ENCODE measurements at regions not wholly inside any gene's neighbourhood (a gene's known extent, or its start where the extent isn't known, plus 50 kb on each side); places are given as distances from the start of the nearest gene placed in this dataset.

DNA sequence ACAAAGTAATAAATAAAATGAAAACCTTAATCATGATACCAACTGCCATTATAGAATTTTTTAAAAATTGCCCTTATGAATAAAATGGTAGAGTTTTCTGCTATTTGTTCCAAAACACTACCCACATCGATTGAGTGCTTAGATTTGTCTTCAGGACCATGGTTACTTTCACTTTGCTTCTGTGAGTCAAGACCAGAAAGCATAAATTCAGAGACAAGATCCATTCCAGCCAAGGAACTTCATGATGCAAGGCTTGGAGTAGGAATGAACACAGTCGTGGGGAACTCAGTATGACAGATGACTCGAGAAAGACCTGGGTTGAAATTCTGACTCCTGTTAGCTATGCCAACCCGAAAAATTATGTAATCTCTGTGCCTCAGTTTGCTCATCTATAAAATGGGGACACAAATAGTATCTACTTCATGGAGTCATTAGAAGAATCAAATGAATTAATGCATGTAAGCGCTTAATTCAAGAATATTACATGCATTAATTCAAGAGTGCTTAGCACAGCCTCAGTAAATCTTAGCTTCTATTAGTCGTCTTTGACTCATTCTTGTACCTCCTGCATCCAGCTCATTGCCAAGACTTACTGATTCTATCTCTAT is 72.5 kb upstream of the MYLIP start:
- TF ChIP-seq, protein P1, sequence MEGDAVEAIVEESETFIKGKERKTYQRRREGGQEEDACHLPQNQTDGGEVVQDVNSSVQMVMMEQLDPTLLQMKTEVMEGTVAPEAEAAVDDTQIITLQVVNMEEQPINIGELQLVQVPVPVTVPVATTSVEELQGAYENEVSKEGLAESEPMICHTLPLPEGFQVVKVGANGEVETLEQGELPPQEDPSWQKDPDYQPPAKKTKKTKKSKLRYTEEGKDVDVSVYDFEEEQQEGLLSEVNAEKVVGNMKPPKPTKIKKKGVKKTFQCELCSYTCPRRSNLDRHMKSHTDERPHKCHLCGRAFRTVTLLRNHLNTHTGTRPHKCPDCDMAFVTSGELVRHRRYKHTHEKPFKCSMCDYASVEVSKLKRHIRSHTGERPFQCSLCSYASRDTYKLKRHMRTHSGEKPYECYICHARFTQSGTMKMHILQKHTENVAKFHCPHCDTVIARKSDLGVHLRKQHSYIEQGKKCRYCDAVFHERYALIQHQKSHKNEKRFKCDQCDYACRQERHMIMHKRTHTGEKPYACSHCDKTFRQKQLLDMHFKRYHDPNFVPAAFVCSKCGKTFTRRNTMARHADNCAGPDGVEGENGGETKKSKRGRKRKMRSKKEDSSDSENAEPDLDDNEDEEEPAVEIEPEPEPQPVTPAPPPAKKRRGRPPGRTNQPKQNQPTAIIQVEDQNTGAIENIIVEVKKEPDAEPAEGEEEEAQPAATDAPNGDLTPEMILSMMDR (conservative IDR thresholded peaks at IDR 0.05; ENCODE audit: low read depth, low read length): no peak
- TF ChIP-seq EZH2 (IDR thresholded peaks at IDR 0.05; ENCODE audit: low read length, unreplicated experiment) (no peak), EZH2phosphoT487 (IDR thresholded peaks at IDR 0.05; ENCODE audit: borderline replicate concordance, low read length) (no peak)
